Mesendoderm (in vitro differentiated cells): ENCODE measurements at regions not wholly inside any gene's neighbourhood (a gene's known extent, or its start where the extent isn't known, plus 50 kb on each side); places are given as distances from the start of the nearest gene placed in this dataset.

ENCODE experiments used
- DNase-seq: peaks from one replicate; pipeline ENCODE4 v3.0.0; 2013
- H2AK5ac ChIP-seq: 2 replicates; pipeline ENCODE4 v1.6.1; 2013; ENCODE audit warnings: low read length, inconsistent platforms
- H2BK120ac ChIP-seq: 2 replicates; pipeline ENCODE4 v1.6.1; 2013; ENCODE audit warnings: low read depth, mild to moderate bottlenecking, low read length, moderate library complexity, mixed read lengths
- H2BK15ac ChIP-seq: replicated peaks from 2 replicates; pipeline ENCODE4 v1.6.1; 2013; ENCODE audit warnings: low read depth, mild to moderate bottlenecking, moderate library complexity
- H2BK5ac ChIP-seq: 2 replicates; pipeline ENCODE4 v1.6.1; 2013; ENCODE audit warnings: low read length, inconsistent platforms
- H3K18ac ChIP-seq: 2 replicates; pipeline ENCODE4 v1.6.1; 2013; ENCODE audit warnings: mild to moderate bottlenecking, low read length, mixed read lengths
- H3K23ac ChIP-seq: one replicate; pipeline ENCODE4 v1.6.1; 2013; ENCODE audit warnings: low read length
- H3K27ac ChIP-seq: 2 replicates; pipeline ENCODE4 v1.5.1; 2013; ENCODE audit warnings: low read depth, mild to moderate bottlenecking, inconsistent platforms, low read length, moderate library complexity
- H3K27me3 ChIP-seq: 2 replicates; pipeline ENCODE4 v1.6.1; 2013; ENCODE audit warnings: low read length, control low read depth, mild to moderate bottlenecking, inconsistent platforms; ENCODE audit not compliant: insufficient read depth, poor library complexity
- H3K36me3 ChIP-seq: 2 replicates; pipeline ENCODE4 v1.6.1; 2013; ENCODE audit warnings: low read length, inconsistent platforms; ENCODE audit not compliant: control insufficient read depth, insufficient read depth
- H3K4ac ChIP-seq: one replicate; pipeline ENCODE4 v1.6.1; 2013; ENCODE audit warnings: low read depth, mild to moderate bottlenecking, low read length, moderate library complexity
- H3K4me1 ChIP-seq: 2 replicates; pipeline ENCODE4 v1.6.1; 2013; ENCODE audit warnings: low read depth, low read length, inconsistent platforms; ENCODE audit not compliant: control insufficient read depth
- H3K4me2 ChIP-seq: 2 replicates; pipeline ENCODE4 v1.6.1; 2013; ENCODE audit warnings: low read length
- H3K4me3 ChIP-seq: 2 replicates; pipeline ENCODE4 v1.5.1; 2013; ENCODE audit warnings: mild to moderate bottlenecking, low read length
- H3K56ac ChIP-seq: one replicate; pipeline ENCODE4 v1.6.1; 2013; ENCODE audit warnings: low read length
- H3K79me1 ChIP-seq: 2 replicates; pipeline ENCODE4 v1.6.1; 2013; ENCODE audit warnings: low read length, inconsistent platforms
- H3K79me2 ChIP-seq: 2 replicates; pipeline ENCODE4 v1.6.1; 2013; ENCODE audit warnings: mild to moderate bottlenecking, low read length; ENCODE audit not compliant: control insufficient read depth, insufficient read depth
- H3K9ac ChIP-seq: 2 replicates; pipeline ENCODE4 v1.6.1; 2013; ENCODE audit warnings: low read length, inconsistent platforms
- H4K5ac ChIP-seq: one replicate; pipeline ENCODE4 v1.6.1; 2013; ENCODE audit warnings: low read length
- H4K8ac ChIP-seq: one replicate; pipeline ENCODE4 v1.6.1; 2013; ENCODE audit warnings: low read depth, mild to moderate bottlenecking, control low read depth, low read length, moderate library complexity
- WGBS: extraction: QIAGEN DNeasy Blood & Tissue Kit; methylation state at CpG from one replicate; pipeline ENCODE4 v1.1.7; 2013; ENCODE audit warnings: low lambda C conversion rate, missing lambda C conversion rate; ENCODE audit not compliant: insufficient coverage; ENCODE audit errors: extremely low coverage; 5-methylcytosine and 5-hydroxymethylcytosine counted together

- no peak overlapping the region for H4K8ac ChIP-seq
- no peak for DNase-seq
- WGBS: no CpG with 5 or more reads among the region's 1 CpG
- no peaks in the 10 kb centered on the region for H3K79me1 ChIP-seq
- no peak overlapping the region for H3K23ac ChIP-seq
- H3K4ac ChIP-seq: no peak overlapping the region
- H3K79me2 ChIP-seq: no peaks in the 10 kb centered on the region
- H3K4me2 ChIP-seq: no peak overlapping the region
- H2BK120ac ChIP-seq: no peak overlapping the region
- H2BK15ac ChIP-seq: no peak overlapping the region
- no peaks in the 10 kb centered on the region for H3K4me1 ChIP-seq
- no peaks in the 10 kb centered on the region for H3K36me3 ChIP-seq
- no peak overlapping the region for H4K5ac ChIP-seq
- H3K56ac ChIP-seq: no peak overlapping the region
- no peak overlapping the region for H3K4me3 ChIP-seq
- H3K18ac ChIP-seq: no peak overlapping the region
- H3K9ac ChIP-seq: no peak overlapping the region
- H2BK5ac ChIP-seq: no peak overlapping the region
- no peaks in the 10 kb centered on the region for H3K27me3 ChIP-seq
- H2AK5ac ChIP-seq: no peak overlapping the region
- H3K27ac ChIP-seq: no peak overlapping the region
These were observed 174.5 kb upstream of the POC5 start for GRCh38 chr5:75891736-75892135.

DNA sequence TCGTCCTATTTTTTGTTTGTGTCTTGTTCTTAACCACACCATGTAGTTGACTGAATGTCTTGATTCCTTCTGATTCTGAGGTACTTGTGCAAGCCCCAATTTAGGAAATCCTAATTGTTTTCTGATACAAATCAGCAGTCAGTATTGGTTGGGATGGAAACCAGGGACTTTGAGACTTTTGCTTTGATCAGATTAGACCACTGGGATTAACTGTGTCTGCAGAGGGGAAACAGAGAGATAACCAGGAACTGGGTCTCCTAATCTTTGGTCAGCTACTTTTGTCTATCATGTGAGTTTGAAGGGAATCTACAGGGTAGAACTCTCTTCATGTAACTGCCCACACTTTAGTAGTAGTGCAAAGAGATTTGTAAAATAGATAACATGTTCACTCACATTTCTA, 173.8 kb upstream of the POC5 start:
- no peak overlapping the region for H3K4me3 ChIP-seq
- no peak overlapping the region for H3K4ac ChIP-seq
- H3K56ac ChIP-seq: no peak overlapping the region
- H4K5ac ChIP-seq: no peak overlapping the region
- DNase-seq: peak; percentile 51
- no peak overlapping the region for H3K18ac ChIP-seq
- H3K36me3 ChIP-seq: no peaks in the 10 kb centered on the region
- H3K4me1 ChIP-seq: no peaks in the 10 kb centered on the region
- no peak overlapping the region for H2AK5ac ChIP-seq
- no peak overlapping the region for H3K9ac ChIP-seq
- H3K4me2 ChIP-seq: no peak overlapping the region
- no peaks in the 10 kb centered on the region for H3K79me2 ChIP-seq
- no peak overlapping the region for H4K8ac ChIP-seq
- H3K79me1 ChIP-seq: no peaks in the 10 kb centered on the region
- no peak overlapping the region for H2BK120ac ChIP-seq
- no peak overlapping the region for H3K27ac ChIP-seq
- no peak overlapping the region for H2BK15ac ChIP-seq
- no peaks in the 10 kb centered on the region for H3K27me3 ChIP-seq
- H3K23ac ChIP-seq: no peak overlapping the region
- no CpG with 5 or more reads among the region's 1 CpG for WGBS
- no peak overlapping the region for H2BK5ac ChIP-seq

DNA sequence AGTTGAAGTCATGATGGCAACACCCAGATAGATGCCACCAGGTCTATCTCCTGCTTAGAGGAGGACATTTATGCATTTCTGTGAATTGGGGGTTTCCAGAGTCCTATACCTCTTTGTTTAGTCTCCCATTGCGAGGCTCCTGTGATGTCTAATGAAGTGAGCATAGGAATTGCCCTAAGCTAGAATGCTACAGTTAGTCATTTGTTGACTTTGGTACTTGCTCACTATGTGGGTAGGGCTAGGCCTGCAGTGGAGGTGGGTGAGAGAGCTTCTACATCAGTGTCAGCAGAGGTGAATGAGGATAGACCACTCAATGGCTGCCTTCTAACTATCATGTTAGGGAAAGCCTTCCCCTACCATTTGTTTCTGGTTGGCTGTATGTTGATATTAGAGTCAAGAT, 173.3 kb upstream of the POC5 start:
- Histone ChIP-seq H2BK15ac (no peak overlapping the region), H3K56ac (no peak overlapping the region)

DNA sequence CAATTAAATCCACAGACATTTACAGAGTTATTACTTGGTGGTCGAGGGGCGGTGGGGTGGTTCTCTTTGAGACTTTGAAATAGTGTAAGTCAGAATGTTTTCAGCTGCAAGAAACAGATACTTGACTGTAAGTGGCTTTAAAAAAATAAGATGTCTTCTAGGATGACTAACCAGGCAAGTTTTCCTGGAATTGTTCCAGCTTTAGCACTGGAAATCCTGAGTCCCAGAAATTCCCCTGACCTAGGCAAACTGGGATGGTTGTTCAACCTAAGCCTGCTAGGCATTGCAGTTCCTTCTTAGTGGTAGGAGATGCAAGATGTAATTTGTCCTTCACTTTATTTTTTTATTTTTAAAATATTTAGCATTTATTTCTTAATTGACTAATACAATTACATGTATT, 169.5 kb upstream of the POC5 start:
- no peak overlapping the region for H2AK5ac ChIP-seq
- H3K27ac ChIP-seq: no peak overlapping the region
- no CpG with 5 or more reads among the region's 2 CpGs for WGBS
- no peak overlapping the region for H3K4me2 ChIP-seq
- H3K9ac ChIP-seq: no peak overlapping the region
- H3K79me2 ChIP-seq: no peaks in the 10 kb centered on the region
- H4K8ac ChIP-seq: no peak overlapping the region
- H3K4me3 ChIP-seq: no peak overlapping the region
- H3K4me1 ChIP-seq: no peaks in the 10 kb centered on the region
- H3K4ac ChIP-seq: no peak overlapping the region
- H2BK15ac ChIP-seq: no peak overlapping the region
- DNase-seq: no peak
- H2BK5ac ChIP-seq: no peak overlapping the region
- no peak overlapping the region for H3K23ac ChIP-seq
- no peaks in the 10 kb centered on the region for H3K36me3 ChIP-seq
- no peak overlapping the region for H3K56ac ChIP-seq
- no peak overlapping the region for H3K18ac ChIP-seq
- no peaks in the 10 kb centered on the region for H3K27me3 ChIP-seq
- no peak overlapping the region for H2BK120ac ChIP-seq
- H4K5ac ChIP-seq: no peak overlapping the region
- H3K79me1 ChIP-seq: no peaks in the 10 kb centered on the region

More for the DNA sequence above, 173.3 kb upstream of the POC5 start:
- Histone ChIP-seq H3K18ac (no peak overlapping the region), H3K4me1 (no peaks in the 10 kb centered on the region), H3K23ac (no peak overlapping the region), H3K27me3 (no peaks in the 10 kb centered on the region), H3K4ac (no peak overlapping the region), H2AK5ac (no peak overlapping the region), H4K5ac (no peak overlapping the region), H2BK120ac (no peak overlapping the region), H3K4me3 (no peak overlapping the region), H3K79me1 (no peaks in the 10 kb centered on the region), H3K36me3 (no peaks in the 10 kb centered on the region), H3K27ac (no peak overlapping the region), H4K8ac (no peak overlapping the region), H2BK5ac (no peak overlapping the region), H3K9ac (no peak overlapping the region), H3K79me2 (no peaks in the 10 kb centered on the region), H3K4me2 (no peak overlapping the region)
- DNase-seq: no peak
- no CpG with 5 or more reads among the region's 1 CpG for WGBS

DNA sequence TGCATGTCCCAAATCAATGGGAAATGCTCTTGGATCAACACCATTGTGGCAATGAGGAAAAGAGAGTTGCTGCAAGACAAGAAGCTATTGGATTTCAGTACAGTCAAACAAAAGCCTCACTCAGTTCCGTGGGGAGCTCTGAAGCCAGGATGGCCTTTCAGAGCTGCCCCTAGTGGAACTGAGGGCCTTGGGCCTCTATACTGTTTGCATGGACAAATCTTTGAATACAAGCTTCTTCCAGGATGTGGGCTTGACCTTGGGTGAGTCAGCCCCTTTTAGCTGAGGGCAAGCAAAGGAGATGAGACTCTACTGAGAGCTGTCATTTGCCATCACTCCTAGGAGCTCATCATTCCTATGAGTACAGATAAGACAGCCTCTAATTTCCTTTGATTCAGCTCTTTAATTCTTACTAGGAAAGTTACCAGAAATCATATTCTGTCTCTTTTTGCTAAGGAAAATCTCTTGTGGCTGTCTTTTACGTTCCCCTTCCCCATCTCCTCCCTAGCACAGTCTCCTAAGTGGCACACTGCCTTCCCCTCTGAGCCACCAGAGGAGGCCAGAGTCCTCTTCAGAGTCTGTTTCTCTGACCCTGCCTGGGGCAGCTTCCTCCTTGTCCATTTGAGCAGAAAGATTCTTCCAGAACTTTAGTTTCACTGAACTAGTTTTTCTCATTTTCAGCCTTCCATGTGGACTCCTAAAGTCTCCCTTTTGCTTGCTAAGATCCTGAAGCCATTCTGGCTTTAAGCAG, 168.8 kb upstream of the POC5 start:
- Histone ChIP-seq H3K9ac (no peak overlapping the region), H3K4me3 (no peak overlapping the region), H3K4ac (no peak overlapping the region), H3K4me1 (no peaks in the 10 kb centered on the region), H3K56ac (no peak overlapping the region), H2BK120ac (no peak overlapping the region), H3K79me2 (no peaks in the 10 kb centered on the region), H3K27ac (no peak overlapping the region), H3K27me3 (no peaks in the 10 kb centered on the region), H4K5ac (no peak overlapping the region), H4K8ac (no peak overlapping the region), H3K4me2 (no peak overlapping the region), H3K79me1 (no peaks in the 10 kb centered on the region), H2AK5ac (no peak overlapping the region), H2BK15ac (no peak overlapping the region), H2BK5ac (no peak overlapping the region), H3K23ac (no peak overlapping the region), H3K36me3 (no peaks in the 10 kb centered on the region), H3K18ac (no peak overlapping the region)
- DNase-seq: peak; percentile 70
- no CpG with 5 or more reads among the region's 2 CpGs for WGBS

DNA sequence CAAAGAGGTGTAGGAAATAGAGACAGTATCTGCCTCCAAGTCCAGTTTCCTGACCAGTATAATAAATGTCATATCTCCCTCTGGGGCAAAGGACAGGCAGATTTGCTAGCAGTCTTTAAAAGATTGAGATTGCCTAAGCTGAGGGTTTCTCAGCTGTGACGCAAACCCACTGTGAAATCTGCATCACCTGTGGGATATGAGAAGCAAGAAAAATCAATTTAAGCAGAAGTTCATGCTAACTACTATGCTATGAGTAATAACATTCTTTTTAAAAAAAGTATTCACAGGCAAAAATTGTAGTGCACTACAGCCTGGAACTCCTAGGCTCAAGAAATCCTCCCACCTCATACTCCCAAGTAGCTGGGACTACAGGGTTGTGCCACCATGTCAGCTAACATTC, 168.1 kb upstream of the POC5 start:
- Histone ChIP-seq H4K5ac (no peak overlapping the region), H3K36me3 (no peaks in the 10 kb centered on the region), H3K4me1 (no peaks in the 10 kb centered on the region), H3K23ac (no peak overlapping the region), H3K27ac (no peak overlapping the region), H3K4me2 (no peak overlapping the region), H3K18ac (no peak overlapping the region), H3K9ac (no peak overlapping the region), H3K4ac (no peak overlapping the region), H3K79me2 (no peaks in the 10 kb centered on the region), H2BK120ac (no peak overlapping the region), H3K56ac (no peak overlapping the region), H3K4me3 (no peak overlapping the region), H4K8ac (no peak overlapping the region), H3K27me3 (no peaks in the 10 kb centered on the region), H2AK5ac (no peak overlapping the region), H2BK5ac (no peak overlapping the region), H3K79me1 (no peaks in the 10 kb centered on the region), H2BK15ac (no peak overlapping the region)
- no CpG with 5 or more reads among the region's 1 CpG for WGBS
- DNase-seq: no peak
